BE2C (cell line): ENCODE measurements at regions not wholly inside any gene's neighbourhood (a gene's known extent, or its start where the extent isn't known, plus 50 kb on each side); places are given as distances from the start of the nearest gene placed in this dataset.

Experiments
- DNase-seq: peaks from one replicate; pipeline ENCODE4 v3.0.0-alpha.2; 2020
- H3K27me3 ChIP-seq: fragments of 250-450 bp; sonication (Bioruptor Pico); 2 replicates; pipeline ENCODE4 v1.5.1; 2020; ENCODE audit warnings: mild to moderate bottlenecking
- H3K36me3 ChIP-seq: fragments of 250-450 bp; sonication (Bioruptor Pico); 2 replicates; pipeline ENCODE4 v1.5.1; 2020; ENCODE audit warnings: mild to moderate bottlenecking
- H3K4me1 ChIP-seq: fragments of 250-450 bp; sonication (Bioruptor Pico); 2 replicates; pipeline ENCODE4 v1.5.1; 2020
- H3K4me3 ChIP-seq: 2 replicates; pipeline ENCODE4 v1.5.1; 2011; ENCODE audit warnings: low read depth, low read length
- H3K9me3 ChIP-seq: fragments of 250-450 bp; sonication (Bioruptor Pico); 2 replicates; pipeline ENCODE4 v1.5.1; 2020
- TF ChIP-seq, protein P1 (sequence below): IDR thresholded peaks from 2 replicates; pipeline ENCODE4 v1.5.1; 2012; ENCODE audit warnings: mild to moderate bottlenecking, low read depth, low read length

DNA sequence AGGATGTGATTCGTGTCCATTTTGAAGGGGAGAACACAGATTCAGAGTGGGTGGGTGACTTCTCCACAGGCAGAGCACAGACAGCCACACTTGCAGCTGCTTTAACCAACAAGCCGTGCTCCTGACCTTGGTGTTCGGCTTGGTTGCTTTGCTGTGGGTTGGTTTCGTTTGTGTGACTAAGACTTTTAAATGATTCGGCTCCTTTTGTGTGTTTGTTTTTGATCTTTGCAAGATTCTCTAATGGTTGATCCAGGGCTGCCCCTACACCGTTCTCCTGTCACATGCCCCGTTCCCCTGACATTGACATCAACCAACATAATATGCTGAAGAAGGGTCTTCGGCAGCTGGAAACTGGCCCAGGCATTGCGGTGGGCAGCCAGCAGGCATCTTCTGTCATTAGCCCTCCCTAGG lies 95.9 kb upstream of the MBOAT2 start:
- Histone ChIP-seq H3K9me3 (no peaks in the 10 kb centered on the region), H3K27me3 (no peaks in the 10 kb centered on the region), H3K36me3 (no peaks in the 10 kb centered on the region), H3K4me1 (no peaks in the 10 kb centered on the region), H3K4me3 (no peak overlapping the region)
- TF ChIP-seq, protein P1, sequence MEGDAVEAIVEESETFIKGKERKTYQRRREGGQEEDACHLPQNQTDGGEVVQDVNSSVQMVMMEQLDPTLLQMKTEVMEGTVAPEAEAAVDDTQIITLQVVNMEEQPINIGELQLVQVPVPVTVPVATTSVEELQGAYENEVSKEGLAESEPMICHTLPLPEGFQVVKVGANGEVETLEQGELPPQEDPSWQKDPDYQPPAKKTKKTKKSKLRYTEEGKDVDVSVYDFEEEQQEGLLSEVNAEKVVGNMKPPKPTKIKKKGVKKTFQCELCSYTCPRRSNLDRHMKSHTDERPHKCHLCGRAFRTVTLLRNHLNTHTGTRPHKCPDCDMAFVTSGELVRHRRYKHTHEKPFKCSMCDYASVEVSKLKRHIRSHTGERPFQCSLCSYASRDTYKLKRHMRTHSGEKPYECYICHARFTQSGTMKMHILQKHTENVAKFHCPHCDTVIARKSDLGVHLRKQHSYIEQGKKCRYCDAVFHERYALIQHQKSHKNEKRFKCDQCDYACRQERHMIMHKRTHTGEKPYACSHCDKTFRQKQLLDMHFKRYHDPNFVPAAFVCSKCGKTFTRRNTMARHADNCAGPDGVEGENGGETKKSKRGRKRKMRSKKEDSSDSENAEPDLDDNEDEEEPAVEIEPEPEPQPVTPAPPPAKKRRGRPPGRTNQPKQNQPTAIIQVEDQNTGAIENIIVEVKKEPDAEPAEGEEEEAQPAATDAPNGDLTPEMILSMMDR = no peak
- DNase-seq = no peak

- Histone ChIP-seq H3K9me3 (no peaks in the 10 kb centered on the region), H3K4me1 (no peaks in the 10 kb centered on the region), H3K4me3 (no peak overlapping the region), H3K27me3 (no peaks in the 10 kb centered on the region), H3K36me3 (no peaks in the 10 kb centered on the region)
- TF ChIP-seq, protein P1 = no peak
- no peak for DNase-seq
Measured at GRCh38 chr2:9097892-9098291, 94.4 kb upstream of the MBOAT2 start.

GRCh38 chr2:9097239-9097638 lies 93.8 kb upstream of the MBOAT2 start:
- TF ChIP-seq, protein P1 = no peak
- H3K27me3 ChIP-seq = no peaks in the 10 kb centered on the region
- H3K4me3 ChIP-seq = no peak overlapping the region
- H3K36me3 ChIP-seq = no peaks in the 10 kb centered on the region
- no peaks in the 10 kb centered on the region for H3K9me3 ChIP-seq
- H3K4me1 ChIP-seq = no peaks in the 10 kb centered on the region
- DNase-seq = no peak

- TF ChIP-seq, protein P1 = no peak
- DNase-seq = no peak
- no peaks in the 10 kb centered on the region for H3K9me3 ChIP-seq
- H3K27me3 ChIP-seq = no peaks in the 10 kb centered on the region
- no peaks in the 10 kb centered on the region for H3K4me1 ChIP-seq
- H3K4me3 ChIP-seq = no peak overlapping the region
- no peaks in the 10 kb centered on the region for H3K36me3 ChIP-seq
Measured at GRCh38 chr2:9096761-9097160, 93.3 kb upstream of the MBOAT2 start.

GRCh38 chr2:9095690-9096089 lies 92.2 kb upstream of the MBOAT2 start:
- no peaks in the 10 kb centered on the region for H3K9me3 ChIP-seq
- DNase-seq = peak; percentile 58
- TF ChIP-seq, protein P1 = peak; percentile 29
- no peaks in the 10 kb centered on the region for H3K36me3 ChIP-seq
- 0 out of 2 replicates have a peak overlapping the region, but pooled peaks have one; percentile 4 for H3K4me3 ChIP-seq
- H3K27me3 ChIP-seq = no peaks in the 10 kb centered on the region
- no peaks in the 10 kb centered on the region for H3K4me1 ChIP-seq

- TF ChIP-seq, protein P1 = no peak
Measured at GRCh38 chr2:9095226-9095625, 91.7 kb upstream of the MBOAT2 start.

More at GRCh38 chr2:9095226-9095625, 91.7 kb upstream of the MBOAT2 start:
- no peak for DNase-seq
- H3K4me1 ChIP-seq = no peaks in the 10 kb centered on the region
- no peaks in the 10 kb centered on the region for H3K27me3 ChIP-seq
- no peak overlapping the region for H3K4me3 ChIP-seq
- no peaks in the 10 kb centered on the region for H3K9me3 ChIP-seq
- H3K36me3 ChIP-seq = no peaks in the 10 kb centered on the region
